CD4-positive, alpha-beta T cell treated with Interferon alpha-2 for 1 hour (primary cell): ENCODE measurements at regions not wholly inside any gene's neighbourhood (a gene's known extent, or its start where the extent isn't known, plus 50 kb on each side); places are given as distances from the start of the nearest gene placed in this dataset.
A peak's percentile ranks its signal among the peaks of the same experiment; 100 is the strongest.

Experiments used
- DNase-seq, 2 donors: peaks; one replicate each; pipeline ENCODE4 v3.0.0-alpha.2; 2020 to 2022

GRCh38 chr14:34035934-34036250, 85.0 kb upstream of the EGLN3 start:
- no peak for DNase-seq

- no peak for DNase-seq
Measured at GRCh38 chr14:34035177-34035933, 84.5 kb upstream of the EGLN3 start.

DNA sequence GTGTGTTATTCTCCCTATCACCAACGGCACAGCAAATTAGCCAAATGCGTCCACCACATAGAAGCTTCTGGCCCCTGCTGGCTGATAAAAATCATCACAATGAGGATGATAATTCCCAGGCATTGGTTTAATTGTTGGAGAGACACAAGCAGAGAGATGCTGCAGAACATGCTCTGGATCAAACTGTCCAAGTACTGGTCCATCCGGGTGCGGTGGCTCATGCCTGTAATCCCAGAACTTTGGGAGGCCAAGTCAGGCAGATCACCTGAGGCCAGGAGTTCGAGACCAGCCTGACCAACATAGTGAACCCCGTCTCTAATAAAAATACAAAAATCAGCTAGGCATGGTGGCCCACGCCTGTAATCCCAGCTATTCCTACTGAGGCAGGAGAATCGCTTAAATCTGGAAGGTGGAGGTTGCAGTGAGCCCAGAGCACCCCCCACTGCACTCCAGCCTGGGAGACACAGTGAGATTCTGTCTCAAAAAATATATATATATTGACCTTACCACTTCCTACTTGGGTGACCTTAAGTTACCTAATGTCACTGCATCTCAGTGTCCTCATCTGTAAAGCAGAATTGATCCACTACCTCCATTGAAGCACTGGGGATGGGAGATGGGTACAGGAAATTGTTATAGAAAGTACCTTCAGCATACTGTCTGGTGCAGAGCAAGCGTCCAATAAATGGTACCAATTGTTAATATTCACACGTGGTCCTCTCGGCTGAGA, 83.7 kb upstream of the EGLN3 start:
- DNase-seq: no peak

- no peak for DNase-seq
Measured at GRCh38 chr14:34032720-34033119, 81.8 kb upstream of the EGLN3 start.

- no peak for DNase-seq
Measured at GRCh38 chr14:34030864-34031263, 80.0 kb upstream of the EGLN3 start.

DNA sequence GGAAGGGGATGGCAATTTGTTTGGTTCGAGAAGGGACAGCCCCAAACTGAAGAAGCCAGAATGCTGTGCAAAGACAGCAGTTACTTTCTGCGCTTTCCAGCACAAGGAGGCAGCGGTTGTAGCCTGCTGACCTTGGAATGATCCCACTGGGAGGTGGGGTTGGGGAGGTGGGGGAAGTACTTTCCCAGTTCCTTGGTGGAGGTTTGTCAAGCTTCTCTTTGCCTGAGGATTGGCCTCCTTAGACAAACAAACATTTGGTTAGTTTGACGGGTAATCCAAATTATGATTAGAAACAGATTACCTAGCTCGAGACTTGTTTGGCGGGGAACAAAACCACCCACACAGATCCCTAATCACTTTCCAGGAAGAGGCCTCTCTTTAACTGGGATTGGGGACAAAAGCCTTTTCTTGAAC, 79.1 kb upstream of the EGLN3 start:
- no peak for DNase-seq

- DNase-seq: no peak
Measured at GRCh38 chr14:34027990-34028495, 77.2 kb upstream of the EGLN3 start.

DNA sequence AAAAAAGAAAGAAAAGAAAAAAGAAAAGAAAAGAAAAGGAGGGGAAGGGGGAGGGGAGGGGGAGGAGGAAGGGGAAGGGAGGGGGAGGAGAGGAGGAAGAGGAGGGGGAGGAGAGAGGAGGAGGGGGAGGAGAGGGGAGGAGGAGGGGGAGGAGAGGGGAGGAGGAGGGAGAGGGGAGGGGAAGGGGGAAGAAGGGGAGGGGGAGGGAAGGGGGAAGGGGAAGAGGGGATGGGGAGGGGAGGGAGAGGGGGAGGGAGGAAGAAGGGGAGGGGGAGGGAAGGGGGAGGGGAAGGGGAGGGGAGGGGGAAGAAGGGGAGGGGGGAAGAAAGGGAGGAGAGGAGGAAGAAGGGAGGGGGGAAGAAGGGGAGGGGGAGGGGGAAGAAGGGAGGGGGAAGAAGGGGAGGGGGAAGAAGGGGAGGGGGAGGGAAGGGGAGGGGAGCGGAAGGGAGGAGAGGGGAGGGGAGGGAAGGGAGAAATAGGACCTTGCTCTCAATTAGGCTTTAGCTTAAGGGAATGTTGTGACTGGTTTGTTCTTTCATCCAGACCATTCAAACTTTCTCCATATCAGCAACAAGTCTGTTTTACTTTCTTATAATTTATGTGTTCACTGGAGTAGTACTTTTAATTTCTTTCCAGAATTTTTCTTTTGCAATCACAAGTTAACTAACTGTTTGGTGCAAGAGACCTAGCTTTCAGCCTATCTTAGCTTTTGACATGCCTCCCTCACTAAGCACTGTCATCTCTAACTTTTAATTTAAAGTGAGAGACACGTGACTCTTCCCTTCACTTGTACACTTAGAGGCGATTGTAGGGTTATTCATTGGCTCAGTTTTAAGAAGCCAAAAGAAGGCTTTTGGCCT, 76.5 kb upstream of the EGLN3 start:
- no peak for DNase-seq

DNA sequence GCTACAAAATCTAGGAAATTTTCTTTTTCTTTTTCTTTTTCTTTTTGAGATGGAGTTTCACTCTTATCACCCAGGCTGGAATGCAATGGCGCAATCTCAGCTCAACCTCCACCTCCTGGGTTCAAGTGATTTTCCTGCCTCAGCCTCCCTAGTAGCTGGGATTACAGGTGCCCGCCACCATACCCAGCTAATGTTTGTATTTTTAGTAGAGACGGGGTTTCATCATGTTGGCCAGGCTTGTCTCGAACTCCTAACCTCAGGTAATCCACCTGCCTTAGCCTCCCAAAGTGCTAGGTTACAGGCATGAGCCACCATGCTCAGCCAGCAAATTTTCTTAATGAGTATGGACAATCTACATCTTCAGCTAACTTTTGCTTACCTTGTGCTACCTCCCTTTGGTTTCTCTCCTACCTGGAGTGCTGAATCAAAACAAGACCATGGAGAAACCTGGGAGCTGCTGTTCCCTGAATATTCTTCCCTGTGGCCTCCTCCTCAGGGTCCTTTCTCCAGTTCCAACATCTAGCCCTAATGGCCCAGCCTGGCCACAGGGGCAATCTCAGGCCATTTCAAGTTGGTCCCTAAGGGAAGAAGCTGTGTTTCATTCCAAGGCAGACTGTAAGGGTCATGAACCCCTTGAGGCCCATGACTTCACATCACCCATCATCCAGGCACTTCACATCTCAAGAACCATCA, 74.6 kb upstream of the EGLN3 start:
- no peak for DNase-seq

DNA sequence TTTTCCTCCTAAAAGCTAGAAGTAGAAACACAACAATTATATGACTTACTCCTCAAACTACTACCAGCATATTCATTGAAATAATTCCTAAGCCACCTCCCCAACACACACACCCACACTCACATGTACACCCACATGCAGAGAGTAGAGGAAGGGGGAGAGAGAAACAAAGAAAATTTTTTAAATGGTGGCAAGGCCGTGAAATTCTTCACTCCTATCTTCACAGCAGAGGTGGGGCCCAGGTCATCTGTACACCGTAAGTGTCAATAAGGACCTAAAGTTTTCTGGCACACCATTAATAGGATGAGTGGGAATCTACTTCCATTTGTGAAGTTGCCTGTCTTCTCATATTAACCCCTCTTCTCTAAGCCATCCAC, 73.9 kb upstream of the EGLN3 start:
- no peak for DNase-seq

DNA sequence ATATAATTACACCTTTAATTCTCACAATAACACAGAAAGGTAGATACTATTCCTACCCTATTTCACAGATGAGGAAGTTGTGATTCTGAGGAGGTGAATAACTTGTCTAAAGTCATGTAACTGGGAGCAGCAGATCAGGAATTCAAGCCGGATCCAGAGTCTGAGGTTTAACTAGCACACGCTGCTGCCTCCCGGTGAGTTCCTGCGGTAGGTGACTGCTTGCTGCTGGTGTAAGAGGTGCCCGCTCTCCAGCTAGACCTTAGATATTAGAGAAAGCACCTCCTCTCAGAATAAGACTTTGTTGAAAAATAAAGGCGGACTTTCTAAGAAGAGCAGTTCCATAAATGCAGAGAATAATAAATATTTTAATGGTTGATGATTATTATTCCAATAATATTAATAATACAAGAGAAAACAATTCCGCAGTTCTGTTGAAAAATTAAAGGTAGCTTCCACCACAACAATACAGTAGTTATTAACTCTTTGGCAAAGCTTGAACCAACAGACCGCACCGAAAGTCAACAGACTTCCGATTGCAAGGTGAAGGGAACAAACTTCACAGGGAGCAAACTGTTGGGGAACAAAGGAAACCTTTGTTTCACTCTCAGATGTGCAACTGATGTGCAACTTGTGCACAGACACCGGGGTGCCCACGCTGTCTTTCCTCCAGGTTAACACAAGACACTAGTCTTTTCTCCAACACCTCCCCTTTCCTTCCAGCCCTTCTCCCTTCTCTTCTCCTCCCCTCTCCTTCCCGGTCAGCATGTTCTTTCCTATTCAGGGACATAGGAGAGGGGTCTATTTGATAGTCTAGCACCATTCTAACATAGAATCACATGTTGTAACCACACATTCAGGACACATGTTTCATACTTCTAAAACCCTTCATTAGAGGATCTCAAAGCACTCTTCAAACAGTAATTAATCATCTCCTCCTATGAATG, 73.2 kb upstream of the EGLN3 start:
- no peak for DNase-seq

DNA sequence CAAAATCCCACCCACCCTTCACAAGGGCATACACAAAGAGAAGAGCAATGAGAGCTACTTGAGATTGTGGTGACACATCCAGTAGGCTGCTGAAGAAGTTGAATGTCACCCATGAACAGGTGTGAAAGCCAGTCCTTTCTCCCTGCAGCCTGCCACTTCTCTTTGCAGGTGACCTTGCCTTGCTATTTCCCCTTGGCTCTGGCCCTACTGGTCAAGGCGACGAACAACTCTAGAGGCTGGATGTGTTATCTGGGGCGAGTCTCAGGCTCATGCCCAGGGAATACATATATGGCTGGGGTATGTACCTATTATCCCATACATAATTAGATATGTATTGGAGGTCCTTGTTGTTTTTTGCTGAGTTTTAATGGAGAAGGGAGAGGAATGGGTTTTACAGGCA, 70.2 kb upstream of the EGLN3 start:
- no peak for DNase-seq

DNA sequence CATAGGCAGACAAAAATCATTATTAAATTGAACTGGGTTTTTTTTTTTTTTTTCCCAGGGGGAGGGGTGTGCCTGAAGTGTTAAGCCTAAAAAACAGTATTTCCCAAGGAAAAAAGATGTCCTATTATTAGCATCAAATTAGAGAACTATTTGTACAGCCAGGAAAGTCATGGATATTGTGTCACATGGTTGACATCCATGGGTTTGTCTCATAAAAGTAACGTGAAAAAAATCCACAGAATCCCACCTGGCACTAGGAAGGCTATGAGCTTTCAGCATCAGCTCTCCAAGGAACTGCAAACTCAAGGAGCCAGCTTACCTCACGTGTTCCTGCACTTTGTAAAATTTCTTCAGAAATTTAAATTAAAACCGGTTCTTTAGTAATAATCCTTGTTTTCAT, 69.1 kb upstream of the EGLN3 start:
- no peak for DNase-seq

DNA sequence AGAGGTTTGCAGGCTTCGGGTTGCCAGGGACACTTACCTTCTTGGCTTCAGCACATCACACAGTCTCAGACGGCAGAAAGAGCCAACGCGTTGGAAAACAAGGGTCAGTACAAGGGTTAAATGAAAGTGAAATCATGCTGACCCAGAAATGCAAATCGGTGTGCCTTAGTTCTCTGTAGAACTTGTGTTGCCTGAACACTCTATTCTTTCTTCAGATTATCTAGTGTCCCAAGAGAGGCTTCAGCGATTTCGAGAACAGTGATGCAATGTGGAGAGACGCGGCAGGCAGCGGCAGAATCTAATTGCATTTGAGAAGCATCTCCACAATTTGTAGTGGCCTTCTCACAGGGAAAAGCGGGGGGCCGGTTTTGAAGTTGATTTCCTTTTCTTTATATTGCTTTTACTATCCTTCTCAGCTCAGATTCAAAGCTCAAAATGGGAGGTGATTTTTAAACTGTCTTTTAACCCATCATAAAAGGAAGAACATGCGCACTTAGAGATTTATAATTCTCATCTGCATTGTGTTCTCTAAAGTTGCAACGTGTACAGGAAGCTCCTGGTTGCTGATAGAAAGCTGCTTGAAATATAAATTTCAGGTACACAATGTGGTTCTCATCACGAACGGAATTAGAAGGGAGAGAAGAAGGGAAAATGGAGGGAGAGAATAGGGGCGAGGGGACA, 67.8 kb upstream of the EGLN3 start:
- peak; percentile 1 to 50 for DNase-seq

DNA sequence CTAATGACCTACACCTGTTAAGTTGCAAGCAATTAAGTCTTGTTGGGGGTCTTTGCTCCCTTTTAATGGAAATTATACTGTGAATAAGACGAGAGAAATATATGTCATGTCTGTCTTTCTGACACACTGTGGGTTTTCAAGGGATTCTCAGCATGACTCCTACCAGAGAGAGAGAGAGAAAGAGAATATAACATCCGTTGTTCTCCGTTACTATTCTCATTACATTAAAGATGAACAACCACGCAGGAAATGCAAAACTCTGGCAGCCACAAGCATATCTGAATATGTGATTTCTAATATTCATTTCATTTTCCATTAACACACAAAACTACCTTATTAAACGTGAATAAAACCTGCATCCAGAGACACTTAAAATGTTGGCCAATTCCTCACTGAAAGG, 67.3 kb upstream of the EGLN3 start:
- peak in 1 of 2 donors; percentile 20 for DNase-seq

- no peak for DNase-seq
Measured at GRCh38 chr14:34015383-34015782, 64.5 kb upstream of the EGLN3 start.

DNA sequence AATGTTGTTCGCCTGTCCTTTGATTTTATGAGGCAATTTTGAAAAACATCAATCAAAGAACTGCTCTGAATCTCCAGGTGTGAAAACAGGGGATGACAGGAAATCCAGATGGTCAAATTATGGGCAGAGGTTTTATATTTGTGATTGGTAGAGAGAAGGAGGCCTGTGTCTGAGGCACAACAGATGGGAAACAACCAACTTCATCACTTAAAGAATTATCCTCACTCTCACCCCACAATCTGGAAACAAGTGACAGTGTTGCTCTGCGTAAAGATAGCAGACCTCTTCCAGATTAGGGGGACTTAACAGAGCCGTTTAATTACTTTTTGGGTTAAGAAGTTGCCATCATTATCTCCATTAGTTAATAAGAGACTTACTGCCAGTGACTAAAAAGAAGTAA, 64.1 kb upstream of the EGLN3 start:
- no peak for DNase-seq

- DNase-seq: no peak
Measured at GRCh38 chr14:34013721-34014060, 62.8 kb upstream of the EGLN3 start.

DNA sequence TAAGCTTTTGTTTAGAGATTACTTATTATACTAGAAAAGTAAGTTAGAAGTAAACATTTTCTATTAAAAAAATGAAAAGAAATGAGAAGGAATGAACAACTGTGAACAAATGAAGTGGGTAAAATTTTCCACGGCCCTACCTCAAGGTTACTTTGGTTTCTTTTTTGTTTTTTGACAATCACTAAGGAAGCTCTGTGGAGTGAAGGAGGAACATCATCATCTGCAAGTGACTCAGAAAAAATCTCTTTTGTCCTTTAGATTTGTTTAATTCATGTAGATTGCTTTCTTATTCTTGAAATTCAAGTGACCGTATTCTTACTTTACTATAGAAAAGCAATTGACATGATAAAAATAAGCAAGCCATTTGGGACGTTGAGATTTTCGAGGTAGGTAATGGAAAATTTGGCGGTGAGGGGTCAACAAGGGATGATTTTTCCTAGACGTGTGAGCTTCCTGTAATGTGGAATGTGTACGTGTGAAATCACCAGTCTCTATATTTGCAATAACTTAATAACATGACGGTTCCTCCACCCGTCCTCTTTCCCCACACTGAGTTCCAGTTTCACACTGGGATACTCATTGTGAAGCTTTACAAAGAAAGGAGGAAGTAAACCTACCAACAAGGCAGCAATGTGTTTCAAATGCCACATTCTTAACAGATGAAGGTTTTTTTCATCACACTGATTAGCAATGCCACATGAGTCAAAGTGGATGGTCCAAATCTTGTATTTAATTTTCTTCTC, 62.3 kb upstream of the EGLN3 start:
- DNase-seq: peak; percentile 3 to 16

DNA sequence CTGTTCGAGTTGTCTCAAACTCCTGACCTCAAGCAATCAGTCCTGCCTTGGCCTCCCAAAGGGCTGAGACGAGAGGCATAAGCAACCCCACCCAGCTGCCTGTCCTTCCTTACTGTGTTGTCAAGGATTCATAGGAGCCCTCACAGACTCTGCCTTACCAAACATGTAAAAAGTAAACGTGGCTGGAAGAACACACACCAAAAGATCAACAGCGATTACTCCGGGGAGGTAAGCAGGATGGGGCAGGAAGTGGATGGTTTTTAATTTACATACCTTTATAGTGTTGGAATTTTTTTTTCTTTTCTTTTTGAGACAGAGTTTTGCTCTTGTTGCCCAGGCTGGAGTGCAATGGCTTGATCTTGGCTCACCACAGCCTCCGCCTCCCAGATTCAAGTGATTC, 61.5 kb upstream of the EGLN3 start:
- DNase-seq: no peak

GRCh38 chr14:34009956-34010355, 59.1 kb upstream of the EGLN3 start:
- DNase-seq: no peak
